Neural progenitor cell (in vitro differentiated cells): ENCODE measurements at regions not wholly inside any gene's neighbourhood (a gene's known extent, or its start where the extent isn't known, plus 50 kb on each side); places are given as distances from the start of the nearest gene placed in this dataset.
A peak's percentile ranks its signal among the peaks of the same experiment; 100 is the strongest.

Experiments
- DNase-seq: peaks from one replicate; pipeline ENCODE4 v3.0.0-alpha.2; 2016; ENCODE audit warnings: low spot score
- H2AFZ ChIP-seq: fragments of 200-600 bp; sonication (generic); replicated peaks from 2 replicates; pipeline ENCODE4 v1.6.1; 2016; ENCODE audit warnings: antibody characterized with exemption
- H3F3A ChIP-seq: fragments of 200-600 bp; sonication (generic); 2 replicates; pipeline ENCODE4 v1.6.1; 2016; ENCODE audit warnings: antibody characterized with exemption, low read depth
- H3K27ac ChIP-seq: fragments of 200-600 bp; sonication (generic); 2 replicates; pipeline ENCODE4 v1.5.1; 2016; ENCODE audit warnings: mild to moderate bottlenecking
- H3K27me3 ChIP-seq: fragments of 200-600 bp; sonication (generic); 2 replicates; pipeline ENCODE4 v1.6.1; 2016; ENCODE audit warnings: mild to moderate bottlenecking, moderate library complexity
- H3K36me3 ChIP-seq: fragments of 200-600 bp; sonication (generic); 2 replicates; pipeline ENCODE4 v1.5.1; 2016
- H3K4me1 ChIP-seq: fragments of 200-600 bp; sonication (generic); 2 replicates; pipeline ENCODE4 v1.6.1; 2016; ENCODE audit warnings: mixed run types
- H3K4me2 ChIP-seq: fragments of 200-600 bp; sonication (generic); 2 replicates; pipeline ENCODE4 v1.6.1; 2016
- H3K4me3 ChIP-seq: fragments of 200-600 bp; sonication (generic); 2 replicates; pipeline ENCODE4 v1.5.1; 2016
- H3K79me2 ChIP-seq: fragments of 200-600 bp; sonication (generic); 2 replicates; pipeline ENCODE4 v1.6.1; 2016; ENCODE audit warnings: low read depth
- H3K9ac ChIP-seq: fragments of 200-600 bp; sonication (generic); 2 replicates; pipeline ENCODE4 v1.6.1; 2016
- H3K9me3 ChIP-seq: fragments of 200-600 bp; sonication (generic); 2 replicates; pipeline ENCODE4 v1.5.1; 2016; ENCODE audit warnings: low read depth
- H4K20me1 ChIP-seq: fragments of 200-600 bp; sonication (generic); 2 replicates; pipeline ENCODE4 v1.6.1; 2016; ENCODE audit warnings: low read depth
- H3K27ac Mint-ChIP-seq: 3 replicates; pipeline ENCODE4 v1.8.0; 2021; ENCODE audit warnings: mixed read lengths
- H3K27me3 Mint-ChIP-seq: 2 replicates; pipeline ENCODE4 v1.8.0; 2022; ENCODE audit warnings: low read depth, mild to moderate bottlenecking, inconsistent platforms, moderate library complexity, mixed read lengths; ENCODE audit not compliant: insufficient read depth
- H3K36me3 Mint-ChIP-seq: 3 replicates; pipeline ENCODE4 v1.8.0; 2021; ENCODE audit warnings: mixed read lengths
- H3K4me1 Mint-ChIP-seq: 3 replicates; pipeline ENCODE4 v1.8.0; 2021; ENCODE audit warnings: mixed read lengths
- H3K4me3 Mint-ChIP-seq: 3 replicates; pipeline ENCODE4 v1.8.0; 2021; ENCODE audit warnings: mild to moderate bottlenecking, moderate library complexity, mixed read lengths
- H3K9me3 Mint-ChIP-seq: 3 replicates; pipeline ENCODE4 v1.8.0; 2020; ENCODE audit warnings: mixed read lengths
- EZH2 ChIP-seq: fragments of 200-600 bp; sonication (generic); IDR thresholded peaks from 2 replicates; pipeline ENCODE4 v1.6.1; 2017; ENCODE audit warnings: antibody characterized with exemption, mild to moderate bottlenecking, moderate library complexity
- EZH2phosphoT487 ChIP-seq: fragments of 200-600 bp; sonication (generic); IDR thresholded peaks from 2 replicates; pipeline ENCODE4 v1.6.1; 2017; ENCODE audit warnings: antibody characterized with exemption
- TF ChIP-seq, protein P1 (sequence below): fragments of 200-600 bp; sonication (generic); IDR thresholded peaks from 2 replicates; pipeline ENCODE4 v1.5.1; 2017; ENCODE audit warnings: antibody characterized with exemption, mild to moderate bottlenecking

DNA sequence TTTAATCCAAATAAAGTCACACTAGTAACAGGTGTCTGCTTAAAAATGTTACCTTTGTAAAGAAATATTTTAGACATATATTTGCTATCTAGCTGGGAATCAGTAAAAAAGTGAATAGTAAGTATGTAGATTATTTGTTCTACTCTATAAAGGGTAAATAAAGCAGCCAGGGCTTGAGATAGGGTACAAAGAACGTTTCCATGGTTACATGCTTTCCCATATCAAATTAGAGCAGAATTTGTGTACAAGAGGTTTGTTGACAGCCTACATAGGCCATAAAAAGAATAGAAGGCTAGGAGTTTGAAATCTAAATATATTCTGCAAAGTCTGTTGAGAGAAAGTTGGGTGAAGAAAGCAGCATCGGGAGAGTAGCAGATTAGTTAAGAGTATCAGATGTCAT is 160.9 kb upstream of the POU5F2 start:
- no peaks in the 10 kb centered on the region for H3K9me3 Mint-ChIP-seq
- no peak overlapping the region for H3K4me3 Mint-ChIP-seq
- no peaks in the 10 kb centered on the region for H3K79me2 ChIP-seq
- H3K27me3 ChIP-seq, result no peaks in the 10 kb centered on the region
- H3K4me1 ChIP-seq, result no peaks in the 10 kb centered on the region
- H3K27me3 Mint-ChIP-seq, result no peaks in the 10 kb centered on the region
- no peak overlapping the region for H2AFZ ChIP-seq
- no peak for DNase-seq
- no peak overlapping the region for H3K27ac Mint-ChIP-seq
- no peaks in the 10 kb centered on the region for H3K36me3 Mint-ChIP-seq
- no peak for TF ChIP-seq EZH2
- TF ChIP-seq EZH2phosphoT487, result no peak
- TF ChIP-seq, protein P1, sequence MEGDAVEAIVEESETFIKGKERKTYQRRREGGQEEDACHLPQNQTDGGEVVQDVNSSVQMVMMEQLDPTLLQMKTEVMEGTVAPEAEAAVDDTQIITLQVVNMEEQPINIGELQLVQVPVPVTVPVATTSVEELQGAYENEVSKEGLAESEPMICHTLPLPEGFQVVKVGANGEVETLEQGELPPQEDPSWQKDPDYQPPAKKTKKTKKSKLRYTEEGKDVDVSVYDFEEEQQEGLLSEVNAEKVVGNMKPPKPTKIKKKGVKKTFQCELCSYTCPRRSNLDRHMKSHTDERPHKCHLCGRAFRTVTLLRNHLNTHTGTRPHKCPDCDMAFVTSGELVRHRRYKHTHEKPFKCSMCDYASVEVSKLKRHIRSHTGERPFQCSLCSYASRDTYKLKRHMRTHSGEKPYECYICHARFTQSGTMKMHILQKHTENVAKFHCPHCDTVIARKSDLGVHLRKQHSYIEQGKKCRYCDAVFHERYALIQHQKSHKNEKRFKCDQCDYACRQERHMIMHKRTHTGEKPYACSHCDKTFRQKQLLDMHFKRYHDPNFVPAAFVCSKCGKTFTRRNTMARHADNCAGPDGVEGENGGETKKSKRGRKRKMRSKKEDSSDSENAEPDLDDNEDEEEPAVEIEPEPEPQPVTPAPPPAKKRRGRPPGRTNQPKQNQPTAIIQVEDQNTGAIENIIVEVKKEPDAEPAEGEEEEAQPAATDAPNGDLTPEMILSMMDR, result no peak
- H3K9ac ChIP-seq, result no peak overlapping the region
- no peak overlapping the region for H3K4me2 ChIP-seq
- H3K27ac ChIP-seq, result no peak overlapping the region
- no peak overlapping the region for H3K4me3 ChIP-seq
- no peaks in the 10 kb centered on the region for H4K20me1 ChIP-seq
- peaks cover 2% of the 10 kb centered on the region for H3K4me1 Mint-ChIP-seq
- H3K9me3 ChIP-seq, result no peaks in the 10 kb centered on the region
- no peaks in the 10 kb centered on the region for H3K36me3 ChIP-seq
- H3F3A ChIP-seq, result no peaks in the 10 kb centered on the region

DNA sequence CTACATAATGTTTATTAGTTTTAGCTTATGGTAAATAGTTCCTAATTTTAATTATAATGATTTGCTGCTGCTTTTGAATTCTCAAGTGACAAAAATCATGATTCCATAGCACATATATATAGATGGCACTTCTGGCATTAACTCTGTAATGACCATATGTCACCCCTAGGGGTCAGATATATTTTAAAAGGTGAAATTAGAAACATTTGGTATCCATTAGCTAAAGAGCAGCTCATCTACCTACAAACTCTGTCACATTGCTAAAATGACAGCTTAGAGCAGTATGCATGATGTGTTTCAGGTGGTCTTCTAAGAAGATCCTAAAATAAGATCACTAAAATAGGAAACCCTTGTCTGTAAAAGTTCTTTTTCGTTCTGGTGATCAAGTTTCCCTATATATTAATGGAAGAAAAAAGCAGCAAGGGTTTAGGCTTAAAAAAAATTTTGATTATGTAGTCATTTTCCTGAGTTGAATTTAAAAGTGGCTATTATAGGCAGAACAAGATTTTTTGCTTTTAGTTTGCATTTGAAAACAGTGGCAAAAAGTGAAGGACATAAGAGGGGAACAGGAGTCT is 157.7 kb upstream of the POU5F2 start:
- Histone ChIP-seq H3K4me1 (no peaks in the 10 kb centered on the region), H3K9me3 (no peaks in the 10 kb centered on the region), H3K27ac (no peak overlapping the region), H4K20me1 (no peaks in the 10 kb centered on the region), H3F3A (no peaks in the 10 kb centered on the region), H3K4me3 (no peak overlapping the region), H3K79me2 (no peaks in the 10 kb centered on the region), H2AFZ (no peak overlapping the region), H3K27me3 (no peaks in the 10 kb centered on the region), H3K9ac (no peak overlapping the region), H3K4me2 (no peak overlapping the region), H3K36me3 (no peaks in the 10 kb centered on the region)
- no peaks in the 10 kb centered on the region for H3K9me3 Mint-ChIP-seq
- no peak overlapping the region for H3K4me3 Mint-ChIP-seq
- H3K36me3 Mint-ChIP-seq, result no peaks in the 10 kb centered on the region
- no peaks in the 10 kb centered on the region for H3K27me3 Mint-ChIP-seq
- peaks cover 12% of the 10 kb centered on the region for H3K4me1 Mint-ChIP-seq
- H3K27ac Mint-ChIP-seq, result no peak overlapping the region
- peak; percentile 12 for DNase-seq
- TF ChIP-seq, protein P1, result peak; percentile 71
- TF ChIP-seq EZH2, result no peak

DNA sequence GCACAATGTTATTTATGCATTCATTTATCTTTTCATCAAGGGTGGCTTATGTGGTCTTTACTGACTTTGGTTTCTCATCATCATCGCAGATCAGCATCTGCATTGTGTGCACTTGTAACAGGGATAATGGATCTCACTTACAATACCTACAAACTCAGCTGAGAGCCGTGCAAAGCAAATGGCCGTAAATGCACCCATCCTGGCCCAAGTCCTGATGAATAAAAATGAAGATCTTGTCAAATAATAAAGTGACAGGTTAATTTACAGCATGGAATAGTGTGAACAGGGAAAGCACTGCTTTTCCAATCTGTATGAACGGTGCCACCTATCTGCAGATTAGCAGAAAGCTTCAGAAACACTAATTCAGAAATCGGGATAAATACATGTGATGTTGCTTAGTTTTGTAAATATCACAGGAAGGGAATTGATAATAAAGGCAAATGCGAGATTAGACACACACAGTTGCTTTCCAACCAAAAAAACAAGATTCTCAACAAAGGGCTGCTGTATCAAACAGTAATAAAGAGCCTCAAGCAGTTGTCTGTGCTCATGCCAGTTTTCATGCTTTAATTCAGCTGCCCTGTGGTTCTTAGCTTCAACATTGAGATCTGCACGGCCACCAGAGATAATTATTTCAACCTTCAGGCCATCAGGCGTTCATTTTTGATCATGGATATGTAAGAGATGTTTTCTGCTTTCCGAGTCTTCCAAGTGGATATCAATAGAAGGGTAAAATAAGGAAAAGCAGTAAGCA is 153.4 kb upstream of the POU5F2 start:
- peaks cover 49% of the 10 kb centered on the region for H3K4me1 Mint-ChIP-seq

More for the DNA sequence above, 153.4 kb upstream of the POU5F2 start:
- Histone ChIP-seq H3K9me3 (no peaks in the 10 kb centered on the region), H3K36me3 (no peaks in the 10 kb centered on the region), H3K79me2 (no peaks in the 10 kb centered on the region), H3K9ac (no peak overlapping the region), H3K27me3 (no peaks in the 10 kb centered on the region), H4K20me1 (no peaks in the 10 kb centered on the region), H3F3A (peaks cover 18% of the 10 kb centered on the region), H2AFZ (no peak overlapping the region), H3K4me1 (peaks cover 39% of the 10 kb centered on the region), H3K4me3 (no peak overlapping the region), H3K4me2 (no peak overlapping the region), H3K27ac (no peak overlapping the region)
- H3K27me3 Mint-ChIP-seq, result no peaks in the 10 kb centered on the region
- DNase-seq, result no peak
- no peaks in the 10 kb centered on the region for H3K9me3 Mint-ChIP-seq
- TF ChIP-seq, protein P1, result peak; percentile 57
- TF ChIP-seq EZH2phosphoT487, result no peak
- TF ChIP-seq EZH2, result no peak
- H3K4me3 Mint-ChIP-seq, result peak overlapping the region; percentile 5
- H3K27ac Mint-ChIP-seq, result peak overlapping the region; percentile 40
- no peaks in the 10 kb centered on the region for H3K36me3 Mint-ChIP-seq
